ENCODE measurements at regions not wholly inside any gene's neighbourhood (a gene's known extent, or its start where the extent isn't known, plus 50 kb on each side); places are given as distances from the start of the nearest gene placed in this dataset.
A peak's percentile ranks its signal among the peaks of the same experiment; 100 is the strongest.

DNA sequence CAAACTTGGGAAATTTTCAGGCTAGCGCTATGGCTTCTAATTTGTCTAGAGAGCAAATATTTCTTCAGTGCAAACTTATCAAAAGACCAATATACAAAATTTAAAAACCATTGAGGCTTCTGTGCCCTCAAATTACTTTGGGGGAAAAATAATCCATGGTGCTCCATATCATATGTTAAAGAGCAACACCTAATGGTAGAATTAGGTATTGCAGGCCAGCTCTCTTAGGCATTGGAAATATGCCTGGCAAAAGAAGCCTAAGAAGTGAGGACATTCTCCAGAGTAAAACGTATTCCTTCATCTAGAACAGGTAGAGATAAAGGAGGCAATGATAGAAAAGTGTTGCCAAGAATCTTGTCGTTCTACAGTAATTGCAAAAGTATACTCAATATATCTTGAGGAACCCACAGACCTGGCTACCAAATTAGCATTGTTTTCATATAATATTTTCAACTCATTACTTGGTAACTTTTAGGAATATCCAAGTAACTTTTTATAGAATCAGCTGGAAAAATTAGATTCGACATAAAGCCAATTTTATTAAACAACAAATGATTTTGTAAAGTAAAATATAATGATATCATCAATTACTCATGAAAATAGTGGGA lies 401.1 kb downstream of the BCL11A start:
- DNase-seq = no peak

DNA sequence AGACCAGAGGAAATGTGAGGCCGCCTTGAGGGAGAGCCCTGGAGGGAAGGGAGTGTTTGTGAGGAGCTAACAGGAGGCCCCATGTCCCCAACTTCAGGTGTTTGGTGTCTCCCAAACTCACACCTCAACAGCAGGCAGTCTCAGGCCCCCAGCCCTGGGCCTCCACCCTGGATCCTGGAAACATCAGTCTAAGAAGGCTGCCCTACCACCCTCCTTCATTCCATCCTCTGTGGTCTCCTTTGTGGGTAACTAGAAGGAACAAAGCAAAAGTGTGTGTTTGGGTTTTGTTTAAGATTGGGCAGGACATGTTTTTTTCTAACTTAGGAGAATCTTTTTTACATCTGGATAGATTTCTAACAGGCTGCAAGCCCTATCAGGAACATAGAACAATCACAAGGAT lies 404.3 kb downstream of the BCL11A start:
- DNase-seq = no peak

DNA sequence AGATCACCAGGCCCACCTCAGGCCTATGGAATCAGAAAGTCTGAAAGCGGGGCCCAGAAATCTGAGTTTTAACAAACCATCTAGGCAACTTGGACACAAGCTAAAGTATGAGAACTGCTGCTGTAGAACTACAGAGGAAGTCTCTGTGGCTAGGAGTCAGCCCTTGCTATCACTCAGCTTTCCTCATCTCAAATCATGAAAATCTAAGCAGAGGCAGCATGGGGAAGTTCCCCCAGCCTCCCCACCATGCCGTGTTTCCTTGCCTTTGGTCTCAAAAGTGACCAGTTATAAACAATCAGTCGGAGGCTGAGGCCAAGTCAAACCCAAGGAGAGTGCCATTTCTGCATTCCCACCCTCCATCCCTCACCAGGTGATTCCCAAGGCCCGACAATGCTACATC lies 404.7 kb downstream of the BCL11A start:
- DNase-seq = no peak

DNA sequence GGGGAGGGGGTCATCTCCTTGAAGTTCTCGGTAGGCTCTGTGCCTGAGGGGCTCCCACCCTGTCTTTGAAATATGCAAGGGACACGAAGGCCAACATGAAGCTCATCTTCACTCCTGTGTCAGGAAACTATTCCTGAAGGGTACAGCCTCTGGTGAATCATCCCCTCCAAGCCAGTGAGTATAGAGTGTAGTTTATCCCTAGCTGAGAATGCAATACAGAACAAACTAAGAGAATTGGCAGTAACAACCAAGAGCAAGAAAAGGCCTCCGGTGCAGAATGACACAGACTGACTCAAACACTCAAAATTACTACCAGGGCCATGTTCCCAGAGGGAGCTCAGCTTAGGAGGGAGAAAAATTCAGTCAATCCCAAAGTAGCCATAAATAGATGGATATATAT lies 413.3 kb downstream of the BCL11A start:
- no peak for DNase-seq

DNA sequence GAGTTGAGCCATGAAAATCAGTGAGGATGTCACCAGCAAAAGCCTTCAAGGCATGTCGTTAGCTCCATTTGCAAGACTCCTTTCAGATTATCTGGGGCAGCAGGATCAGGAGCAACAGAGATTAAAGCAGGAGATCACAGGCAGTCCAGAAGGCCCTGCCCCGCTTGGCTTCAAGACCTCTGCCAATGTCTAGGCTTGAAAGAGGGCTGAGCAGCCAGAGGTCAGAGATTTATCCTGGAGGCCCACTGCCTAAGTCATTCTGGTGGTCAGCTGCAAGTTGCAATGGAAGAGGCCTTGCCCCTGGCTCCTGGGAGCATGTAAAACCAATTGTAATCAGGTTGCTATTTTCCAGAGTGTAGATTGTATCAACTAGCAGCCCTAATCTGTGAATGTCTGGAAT lies 416.5 kb downstream of the BCL11A start:
- no peak for DNase-seq

DNA sequence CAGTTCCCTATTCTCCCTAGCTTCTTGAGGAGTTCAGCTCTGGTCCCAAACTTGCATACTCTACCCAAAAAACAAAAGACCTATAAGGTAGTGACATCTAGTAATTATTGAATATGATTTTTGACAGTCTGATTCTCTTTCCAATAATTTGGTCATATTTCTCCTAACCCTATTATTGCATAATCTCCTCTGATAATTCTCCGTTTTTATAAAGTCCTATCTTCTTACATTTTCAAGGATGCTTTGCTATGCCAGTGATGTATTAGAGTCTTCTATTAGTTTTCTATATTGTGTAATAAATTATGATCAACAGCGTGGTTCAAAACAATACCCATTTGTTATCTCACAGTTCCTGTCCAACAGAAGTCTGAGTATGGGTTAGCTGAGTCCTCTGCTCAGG lies 426.3 kb downstream of the BCL11A start:
- DNase-seq = no peak

DNA sequence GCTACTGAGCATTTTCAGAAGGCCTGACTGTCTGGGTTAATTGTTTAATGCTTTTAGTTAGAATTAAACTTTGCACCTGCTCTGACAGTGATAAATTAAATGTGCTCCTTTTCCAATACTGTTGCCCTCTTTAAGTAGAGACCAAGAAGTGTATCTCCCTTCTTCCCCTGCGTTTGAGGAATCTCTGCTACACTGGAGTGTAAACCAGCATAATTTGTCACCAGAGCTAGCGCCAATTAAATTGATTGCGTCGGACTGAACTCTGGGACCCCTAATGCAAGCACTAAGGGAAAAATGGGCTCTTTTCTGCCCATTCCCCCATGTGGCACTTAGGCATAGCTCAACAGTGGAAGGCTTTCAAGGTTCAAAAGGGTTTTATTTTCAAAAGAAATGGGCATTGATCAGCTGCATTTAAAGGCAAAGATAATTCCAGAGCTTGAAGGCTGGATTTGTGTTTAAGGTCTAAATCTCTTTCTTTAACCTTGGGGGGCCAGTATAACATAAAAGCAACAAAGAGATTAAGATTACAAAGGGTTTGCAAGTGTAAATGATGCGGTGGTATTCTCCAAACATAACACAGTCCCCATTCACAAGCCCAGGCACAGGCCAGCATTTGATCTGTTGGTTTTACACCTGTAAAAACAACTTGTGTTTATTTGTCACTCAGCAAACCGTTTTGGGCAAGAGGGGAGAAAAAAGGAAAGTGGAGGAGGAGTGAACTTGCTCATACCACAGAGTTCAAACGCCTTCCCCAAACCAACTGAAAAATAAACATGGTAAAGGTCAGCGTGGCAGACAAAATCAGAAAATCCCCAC lies 427.6 kb downstream of the BCL11A start:
- no peak for DNase-seq

DNA sequence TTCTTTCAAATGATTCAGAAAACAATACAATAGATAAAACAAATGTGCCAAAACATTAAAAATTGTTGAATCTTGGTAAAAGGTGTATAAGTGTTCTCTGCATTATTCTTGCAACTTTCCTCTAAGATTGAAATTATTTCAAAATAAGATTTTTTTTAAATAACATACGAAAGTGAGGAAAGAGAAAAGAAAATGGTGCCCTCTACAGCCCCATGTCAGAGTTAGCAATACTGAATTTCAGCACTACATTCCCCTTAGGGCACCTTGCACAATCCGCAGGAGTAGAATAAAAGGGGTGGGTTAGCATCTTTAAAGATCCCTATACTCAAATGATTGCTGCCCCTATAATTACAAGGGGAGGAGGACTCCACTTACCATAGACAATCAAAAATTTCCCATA lies 433.7 kb downstream of the BCL11A start:
- no peak for DNase-seq

DNA sequence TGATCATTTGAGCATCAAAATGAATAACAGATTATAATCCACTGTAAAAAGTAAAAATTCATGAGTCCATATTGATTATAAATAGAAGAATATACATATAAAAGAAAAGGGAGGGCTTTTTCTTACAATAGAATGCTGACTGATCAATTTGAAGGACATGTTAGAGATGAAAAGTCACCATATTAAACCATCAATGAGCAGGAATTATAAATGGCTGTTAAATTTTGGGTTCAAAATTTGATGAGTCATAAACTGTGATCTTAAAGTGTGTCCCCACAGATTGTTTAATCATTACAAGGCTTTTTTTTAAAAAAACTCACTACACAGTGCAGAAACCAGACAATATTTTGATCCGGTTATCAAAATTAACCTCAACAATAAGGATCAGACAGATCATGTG lies 434.5 kb downstream of the BCL11A start:
- no peak for DNase-seq

DNA sequence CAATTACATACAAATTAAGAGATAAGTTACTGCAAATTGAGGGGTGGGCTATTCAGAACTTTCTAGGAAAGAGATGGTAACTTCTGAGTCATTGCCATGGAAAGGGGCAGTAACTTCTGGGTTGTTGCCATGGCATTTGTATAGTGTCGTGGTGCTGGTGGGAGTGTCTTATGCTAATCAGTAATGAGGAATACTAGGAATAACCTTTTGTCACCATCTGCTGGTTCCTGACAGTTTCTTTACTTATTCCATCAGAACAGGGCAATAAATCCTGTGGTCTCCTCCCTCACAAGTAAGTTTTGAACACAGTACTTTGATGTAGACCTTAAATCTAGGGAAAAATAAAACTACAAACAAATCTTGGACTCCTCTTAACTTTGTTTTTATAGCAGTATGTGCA lies 435.4 kb downstream of the BCL11A start:
- DNase-seq = no peak

DNA sequence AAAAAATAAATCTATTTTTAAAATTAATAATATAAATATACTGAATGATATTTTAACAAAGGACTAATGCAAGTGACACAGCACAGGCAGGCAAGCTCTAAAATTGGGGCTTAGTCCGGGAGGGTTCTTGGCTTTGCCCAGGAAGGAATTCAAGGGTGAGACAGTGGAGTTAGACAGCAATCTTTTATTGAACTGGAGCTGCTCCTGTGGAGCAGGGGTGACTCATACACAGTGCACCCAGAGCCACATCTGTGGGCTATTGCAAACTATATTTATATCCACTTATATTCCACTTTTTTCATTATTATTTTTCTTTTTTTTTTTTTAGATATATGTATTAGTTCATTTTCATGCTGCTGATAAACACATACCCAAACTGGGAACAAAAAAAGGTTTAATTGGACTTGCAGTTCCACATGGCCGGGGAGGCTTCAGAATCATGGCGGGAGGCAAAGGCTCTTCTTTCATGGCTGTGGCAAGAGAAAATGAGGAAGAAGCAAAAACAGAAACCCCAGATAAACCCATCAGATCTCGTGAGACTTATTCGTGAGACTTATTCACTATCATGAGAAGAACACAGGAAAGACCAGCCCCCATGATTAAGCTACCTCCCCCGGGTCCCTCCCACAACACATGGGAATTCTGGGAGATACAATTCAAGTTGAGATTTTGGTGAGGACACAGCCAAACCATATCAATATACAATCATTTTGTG lies 437.1 kb downstream of the BCL11A start:
- DNase-seq = no peak

DNA sequence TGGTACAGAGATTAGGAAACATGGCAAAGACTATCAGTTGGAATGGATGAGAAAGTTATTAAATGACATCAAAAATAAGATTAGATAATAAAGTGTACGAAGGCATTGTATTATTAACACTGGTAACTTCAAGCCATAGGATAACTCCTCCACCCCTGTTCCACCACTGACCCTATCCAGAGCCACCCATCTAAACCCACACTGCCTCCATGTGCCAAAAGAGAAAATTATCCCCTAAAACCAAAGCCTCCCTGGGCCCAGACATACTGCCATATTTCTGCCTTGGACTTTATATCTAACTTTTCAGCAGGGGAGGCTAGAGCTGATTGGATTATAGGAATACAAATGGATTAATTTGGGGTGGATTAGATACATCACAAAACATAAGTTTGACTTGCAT lies 443.7 kb downstream of the BCL11A start:
- no peak for DNase-seq

DNA sequence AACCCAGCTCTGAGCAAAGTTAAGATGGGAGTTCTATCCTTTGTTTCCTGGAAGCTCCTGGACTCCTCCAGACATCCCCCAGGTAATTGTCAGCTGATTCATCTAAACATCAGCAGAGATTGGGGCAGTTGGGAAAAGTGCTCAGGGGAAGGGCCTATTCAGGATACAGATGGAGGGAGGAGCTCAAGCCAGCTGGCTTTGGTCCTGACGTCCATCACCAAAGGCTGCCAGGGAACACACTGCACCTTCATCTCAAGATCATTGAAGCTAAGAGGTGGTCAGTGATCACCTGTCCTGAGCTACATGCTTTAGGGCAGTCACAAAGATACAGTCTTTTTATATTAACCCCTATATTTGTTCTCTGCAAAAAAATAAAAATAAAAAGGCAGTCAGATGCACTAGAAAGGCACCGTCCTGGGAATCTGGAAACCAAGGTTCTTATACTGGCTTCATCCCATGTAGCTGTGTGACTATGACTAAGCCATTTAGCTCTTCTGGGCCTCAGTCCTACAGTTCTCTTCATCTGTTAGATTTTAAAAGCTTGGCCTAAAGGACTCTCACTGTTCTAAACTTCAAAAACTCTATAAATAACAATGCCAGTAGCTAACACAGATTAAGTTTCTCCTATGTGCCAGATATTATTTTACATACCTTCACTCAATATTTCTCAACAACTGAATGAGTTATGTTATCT lies 446.5 kb downstream of the BCL11A start:
- no peak for DNase-seq

DNA sequence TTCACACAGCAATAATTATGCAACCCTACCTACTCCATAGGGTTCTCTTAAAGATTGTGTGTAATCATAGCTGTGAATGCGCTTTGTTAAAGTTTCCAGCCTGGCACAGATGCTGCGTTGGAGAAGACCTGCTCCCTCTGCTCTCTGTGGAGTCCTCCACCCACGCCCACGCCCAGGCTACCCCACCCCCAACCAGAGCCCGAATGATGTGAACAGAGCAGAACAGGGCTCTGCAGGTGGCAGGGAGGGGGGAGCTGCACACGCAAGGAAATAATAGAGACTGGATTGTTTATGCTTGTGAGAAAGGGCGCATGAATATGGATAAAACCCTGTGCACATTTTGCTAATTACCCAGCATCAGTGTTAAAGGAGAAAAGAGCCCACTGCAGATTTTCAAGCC lies 447.5 kb downstream of the BCL11A start:
- no peak for DNase-seq

DNA sequence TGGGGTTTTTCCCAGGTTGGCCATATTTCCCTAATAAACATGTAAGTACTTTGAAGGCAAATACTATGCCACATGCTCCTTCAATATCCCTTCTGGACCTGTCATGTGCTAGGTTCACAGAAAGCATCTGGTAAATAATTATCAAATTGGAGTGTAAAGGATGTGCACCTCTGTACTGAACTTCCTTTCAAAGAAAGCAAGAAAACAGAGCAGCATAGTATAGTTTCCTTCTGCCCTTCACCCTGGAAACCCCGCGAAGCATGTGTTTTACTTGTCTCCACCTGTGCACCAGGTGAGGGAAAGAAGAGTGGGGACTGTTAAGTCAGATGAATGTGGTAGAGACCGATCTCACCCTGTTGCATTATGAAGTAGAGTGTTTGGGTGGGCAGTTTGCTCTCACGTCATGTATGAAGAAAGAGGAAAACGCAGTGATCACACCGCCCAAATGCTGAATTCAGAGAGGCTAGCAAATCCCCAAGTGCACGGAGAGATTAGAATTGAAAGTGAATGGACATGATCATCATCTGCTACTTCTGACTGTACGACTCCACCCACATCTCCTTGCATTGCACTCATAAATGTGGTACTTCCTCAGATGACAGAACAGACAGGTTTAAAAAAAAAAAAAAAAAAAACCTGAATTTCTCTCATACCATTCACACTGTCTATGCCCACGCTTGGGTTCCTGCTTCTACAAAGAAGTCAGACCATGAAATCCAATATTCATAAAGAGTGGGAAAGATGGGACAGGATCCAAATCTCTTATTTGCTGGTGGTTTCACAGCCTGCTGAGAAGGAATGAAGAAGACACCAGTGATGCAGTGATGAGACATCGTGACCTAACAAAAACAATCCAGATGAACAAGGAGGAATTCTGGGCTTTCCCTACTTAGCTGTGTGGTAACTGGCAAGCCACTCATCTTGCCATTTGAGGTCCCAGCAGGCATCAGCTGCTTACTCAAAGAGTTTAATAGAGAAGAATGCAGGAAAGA lies 448.6 kb downstream of the BCL11A start:
- no peak for DNase-seq

DNA sequence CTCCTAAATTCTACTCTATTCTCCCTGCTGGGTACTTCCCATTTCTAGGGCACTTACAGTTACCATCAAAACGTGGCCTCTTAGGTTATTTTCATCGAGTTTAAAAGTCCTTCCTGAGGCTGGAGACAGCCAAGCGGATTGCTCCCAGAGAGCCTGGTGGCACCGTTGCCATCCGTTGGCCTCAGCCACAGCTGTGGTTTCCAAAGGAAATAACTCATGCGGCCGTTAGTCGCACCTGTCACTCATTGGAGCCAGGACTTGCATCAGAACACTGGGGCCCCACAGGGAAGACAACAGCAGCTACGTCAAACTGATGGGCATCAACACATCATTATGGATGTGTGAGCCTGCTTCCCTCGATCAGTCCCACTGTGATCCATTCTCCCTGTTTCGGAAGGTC lies 453.4 kb downstream of the BCL11A start:
- no peak for DNase-seq

DNA sequence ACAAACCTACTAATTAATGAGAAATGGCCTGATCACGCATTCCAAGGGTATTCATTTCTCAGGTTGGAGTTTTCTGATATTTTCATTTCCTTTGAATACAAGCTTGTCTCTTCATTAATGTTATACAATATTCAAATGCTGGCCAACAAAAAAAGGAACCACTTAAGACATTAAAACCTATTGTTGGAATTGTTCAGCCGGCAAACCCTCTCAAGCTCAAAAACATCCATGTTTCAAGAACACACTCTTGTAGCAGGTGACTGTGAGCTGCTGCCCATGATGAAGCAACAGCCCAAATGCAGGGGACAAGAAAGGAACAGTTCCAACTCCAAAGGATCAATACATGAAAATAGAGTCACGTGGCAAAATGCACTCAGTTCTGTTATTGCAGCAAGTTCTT lies 454.5 kb downstream of the BCL11A start:
- DNase-seq = no peak

DNA sequence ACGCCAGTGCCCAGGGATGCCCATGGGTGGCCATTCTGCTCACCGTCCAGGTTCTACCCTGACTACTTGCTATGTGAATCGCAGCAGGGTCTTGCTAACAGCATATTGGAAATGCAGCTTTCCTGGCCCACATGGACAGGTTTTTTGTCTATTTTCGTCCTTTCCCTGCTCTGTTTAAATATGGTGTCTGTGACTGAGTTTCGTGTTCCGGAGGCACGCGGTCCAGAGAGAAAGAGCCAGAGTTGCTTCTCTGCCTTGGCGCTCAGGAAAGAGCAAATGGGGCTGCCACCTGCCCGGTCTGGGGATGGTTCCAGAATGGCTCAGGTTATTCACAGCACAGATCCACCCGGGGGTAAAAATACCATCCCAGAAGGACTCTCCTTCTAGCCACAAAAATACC lies 456.2 kb downstream of the BCL11A start:
- DNase-seq = no peak

DNA sequence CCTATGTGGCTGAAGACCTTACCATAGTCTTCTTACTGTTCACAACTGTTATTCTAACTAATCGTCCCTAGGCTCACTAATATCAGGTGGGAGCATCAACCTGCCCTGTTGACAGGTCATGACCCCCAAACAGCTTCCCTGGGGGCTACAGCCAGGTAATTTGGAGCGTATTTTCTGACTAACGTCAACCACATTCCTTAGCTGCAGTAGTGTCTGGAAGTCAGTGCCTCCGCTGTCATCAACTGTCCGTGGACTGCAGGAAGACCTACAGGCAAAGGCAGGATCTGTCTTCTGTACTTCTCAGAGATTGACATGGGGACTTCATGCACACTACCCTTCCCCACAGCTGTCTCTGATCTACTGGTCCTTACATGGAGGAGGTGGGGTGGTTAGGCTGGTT lies 456.9 kb downstream of the BCL11A start:
- DNase-seq = no peak

DNA sequence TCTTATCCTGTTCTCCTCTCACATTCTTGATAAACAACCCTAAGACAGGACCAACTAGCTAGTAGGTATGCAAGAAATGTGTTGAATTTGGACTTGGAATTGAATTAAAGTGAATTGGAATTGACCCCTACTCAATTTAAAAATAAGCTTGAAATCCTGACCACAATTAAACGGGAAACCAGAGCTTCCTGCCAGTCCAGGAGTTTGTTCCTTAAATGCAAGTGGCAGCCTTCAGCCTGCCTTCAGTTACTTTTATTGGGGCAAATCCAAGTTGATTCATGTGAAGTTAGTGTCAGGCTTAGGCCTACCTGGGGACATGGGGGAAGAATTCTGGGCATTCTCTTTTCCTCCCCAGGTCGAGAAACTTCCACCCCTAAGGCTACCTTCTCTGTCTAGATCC lies 457.6 kb downstream of the BCL11A start:
- DNase-seq = no peak

DNA sequence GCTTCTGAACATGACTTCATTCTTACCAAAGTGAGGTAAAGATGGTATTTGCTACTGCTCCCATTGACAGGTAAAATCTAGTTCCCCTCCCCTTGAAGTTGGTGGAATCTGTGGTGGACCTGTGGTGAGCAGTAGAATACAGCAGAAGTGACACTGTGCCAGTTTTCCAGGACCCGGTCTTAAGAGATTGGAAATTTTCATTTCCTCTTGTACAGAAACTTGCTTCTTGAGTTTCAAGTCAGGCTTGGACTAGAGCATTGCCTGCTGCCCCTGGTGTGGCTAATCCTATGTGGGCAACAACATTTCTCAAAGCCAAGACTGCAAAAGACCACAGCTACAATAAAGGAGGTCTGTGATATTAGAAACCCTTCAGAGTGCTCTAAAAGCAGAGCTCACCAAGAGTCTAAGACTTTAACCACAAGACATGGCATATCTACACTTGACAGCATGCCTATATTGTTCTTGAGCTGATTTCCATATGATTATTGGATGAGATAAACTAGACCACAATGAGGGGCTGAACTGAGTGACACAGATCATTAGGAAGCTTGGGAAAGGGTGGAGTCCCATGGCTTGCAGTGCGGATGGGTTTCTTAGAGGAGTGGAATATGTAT lies 458.1 kb downstream of the BCL11A start:
- DNase-seq = no peak

DNA sequence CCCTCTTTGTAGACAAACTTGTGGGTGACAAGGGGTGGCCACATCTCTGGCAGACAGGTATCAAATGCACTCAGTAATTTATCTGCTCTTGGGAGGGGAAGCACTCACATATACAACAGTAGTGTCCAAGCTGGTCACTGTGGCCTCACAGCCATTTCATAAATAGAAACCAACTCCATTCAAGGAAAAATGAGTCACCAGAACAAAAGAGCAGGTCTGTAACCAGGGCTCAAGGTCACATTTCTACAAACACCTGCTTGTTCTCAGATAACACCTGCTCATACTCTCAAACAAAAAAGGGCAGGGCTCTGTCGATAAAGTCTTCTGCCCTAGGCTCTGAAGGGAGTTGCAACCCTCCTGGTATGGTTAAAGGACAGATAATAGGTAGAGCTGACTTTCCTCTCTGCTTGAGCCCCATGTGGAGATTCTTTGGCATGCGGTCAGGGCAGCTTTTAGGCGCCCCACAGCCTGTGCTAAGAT lies 459.0 kb downstream of the BCL11A start:
- DNase-seq = peak; percentile 56

Measured in NCI-H510A (cell line).